Cardiac fibroblast (primary cell): ENCODE measurements at regions not wholly inside any gene's neighbourhood (a gene's known extent, or its start where the extent isn't known, plus 50 kb on each side); places are given as distances from the start of the nearest gene placed in this dataset.

Experiments
- DNase-seq, 2 donors: peaks; one replicate each; pipeline versions ENCODE4 v3.0.0 to v3.0.0-alpha.2; 2010; ENCODE audit warnings: low read depth in 2 of 2
- H3K4me3 ChIP-seq, 2 donors: replicated peaks in 1 of 2; 1 replicate in 1 of 2; 2 replicates in 1 of 2; pipeline ENCODE4 v1.5.1; 2011; ENCODE audit warnings: low read depth in 2 of 2, low read length in 2 of 2, mild to moderate bottlenecking in 2 of 2, moderate library complexity in 1 of 2
- CTCF ChIP-seq: IDR thresholded peaks from one replicate; pipeline ENCODE4 v1.5.1; 2011; ENCODE audit warnings: low read depth, mild to moderate bottlenecking, low read length, inconsistent platforms

GRCh38 chr1:79325705-79326104 lies 319.2 kb upstream of the ADGRL4 start:
- DNase-seq = peak in 1 of 2 donors; percentile 17
- H3K4me3 ChIP-seq = no peak overlapping the region
- no peak for TF ChIP-seq CTCF

- no peak for TF ChIP-seq CTCF
- H3K4me3 ChIP-seq = no peak overlapping the region
- DNase-seq = no peak
Measured at GRCh38 chr1:79325126-79325525, 318.6 kb upstream of the ADGRL4 start.

- DNase-seq = peak; percentile 98 to 100
- no peak for TF ChIP-seq CTCF
- H3K4me3 ChIP-seq = no peak overlapping the region
Measured at GRCh38 chr1:79323239-79324025, 316.9 kb upstream of the ADGRL4 start.

GRCh38 chr1:79322511-79323027 lies 316.0 kb upstream of the ADGRL4 start:
- no peak overlapping the region for H3K4me3 ChIP-seq
- peak; percentile 21 for TF ChIP-seq CTCF
- peak; percentile 27 to 63 for DNase-seq

- no peak for TF ChIP-seq CTCF
- no peak overlapping the region for H3K4me3 ChIP-seq
- peak in 1 of 2 donors; percentile 53 for DNase-seq
Measured at GRCh38 chr1:79312438-79312837, 305.9 kb upstream of the ADGRL4 start.

GRCh38 chr1:79310609-79311008 lies 304.1 kb upstream of the ADGRL4 start:
- peak in 1 of 2 donors; percentile 12 for DNase-seq
- H3K4me3 ChIP-seq = no peak overlapping the region
- TF ChIP-seq CTCF = no peak
